Cardiac muscle cell (in vitro differentiated cells and primary cell): ENCODE measurements at regions not wholly inside any gene's neighbourhood (a gene's known extent, or its start where the extent isn't known, plus 50 kb on each side); places are given as distances from the start of the nearest gene placed in this dataset.
"Not testable (repeated sequence)": the region's sequence is repeated elsewhere in the genome, so short reads cannot be mapped to it uniquely, and the experiment has no call there.

Source experiments
- DNase-seq, 2 donors: peaks; one replicate each; pipeline versions ENCODE4 v3.0.0 to v3.0.0-alpha.2; 2010 to 2017; ENCODE audit warnings: low read depth in 1 of 2, low spot score in 1 of 2
- H3K27ac ChIP-seq: fragments of 200-600 bp; sonication (generic); 2 replicates; pipeline ENCODE4 v1.5.1; 2016
- H3K27me3 ChIP-seq: fragments of 200-600 bp; sonication (generic); 2 replicates; pipeline ENCODE4 v1.6.0; 2016; ENCODE audit warnings: control low read depth
- H3K36me3 ChIP-seq: fragments of 200-600 bp; sonication (generic); 2 replicates; pipeline ENCODE4 v1.5.1; 2016; ENCODE audit warnings: control low read depth
- H3K4me1 ChIP-seq: fragments of 200-600 bp; sonication (generic); 2 replicates; pipeline ENCODE4 v1.8.1; 2017; ENCODE audit warnings: low read depth, mild to moderate bottlenecking, mixed run types
- H3K4me3 ChIP-seq: fragments of 200-600 bp; sonication (generic); 2 replicates; pipeline ENCODE4 v1.5.1; 2016; ENCODE audit warnings: mild to moderate bottlenecking
- H3K9me3 ChIP-seq: fragments of 200-600 bp; sonication (generic); 2 replicates; pipeline ENCODE4 v1.5.1; 2017; ENCODE audit warnings: low read depth, mild to moderate bottlenecking, control low read depth
- TF ChIP-seq, protein P1 (sequence below): IDR thresholded peaks from 2 replicates; pipeline ENCODE4 v1.5.1; 2012; ENCODE audit warnings: low read depth, mild to moderate bottlenecking, low read length

DNA sequence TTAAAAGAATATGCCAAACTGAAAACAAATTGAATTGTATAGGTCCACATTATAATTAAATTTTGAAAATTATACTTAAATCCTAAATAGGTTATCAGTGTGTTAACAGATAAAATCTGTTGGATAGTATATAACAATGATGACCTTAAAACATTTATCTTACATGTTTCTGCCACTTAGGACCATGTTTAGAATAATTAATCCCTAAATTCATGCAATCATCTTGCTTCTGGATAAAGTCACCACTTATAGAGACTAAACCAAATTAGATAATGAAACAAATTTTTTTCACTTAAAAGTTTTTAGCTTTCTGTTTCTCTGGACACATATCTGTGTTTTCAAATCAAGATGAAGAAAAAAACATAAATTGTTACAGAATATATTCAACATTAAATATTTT is 511.7 kb upstream of the MIR17HG start:
- no peak overlapping the region for H3K27ac ChIP-seq
- H3K4me1 ChIP-seq = no peaks in the 10 kb centered on the region
- no peaks in the 10 kb centered on the region for H3K36me3 ChIP-seq
- no peak overlapping the region for H3K4me3 ChIP-seq
- TF ChIP-seq, protein P1, sequence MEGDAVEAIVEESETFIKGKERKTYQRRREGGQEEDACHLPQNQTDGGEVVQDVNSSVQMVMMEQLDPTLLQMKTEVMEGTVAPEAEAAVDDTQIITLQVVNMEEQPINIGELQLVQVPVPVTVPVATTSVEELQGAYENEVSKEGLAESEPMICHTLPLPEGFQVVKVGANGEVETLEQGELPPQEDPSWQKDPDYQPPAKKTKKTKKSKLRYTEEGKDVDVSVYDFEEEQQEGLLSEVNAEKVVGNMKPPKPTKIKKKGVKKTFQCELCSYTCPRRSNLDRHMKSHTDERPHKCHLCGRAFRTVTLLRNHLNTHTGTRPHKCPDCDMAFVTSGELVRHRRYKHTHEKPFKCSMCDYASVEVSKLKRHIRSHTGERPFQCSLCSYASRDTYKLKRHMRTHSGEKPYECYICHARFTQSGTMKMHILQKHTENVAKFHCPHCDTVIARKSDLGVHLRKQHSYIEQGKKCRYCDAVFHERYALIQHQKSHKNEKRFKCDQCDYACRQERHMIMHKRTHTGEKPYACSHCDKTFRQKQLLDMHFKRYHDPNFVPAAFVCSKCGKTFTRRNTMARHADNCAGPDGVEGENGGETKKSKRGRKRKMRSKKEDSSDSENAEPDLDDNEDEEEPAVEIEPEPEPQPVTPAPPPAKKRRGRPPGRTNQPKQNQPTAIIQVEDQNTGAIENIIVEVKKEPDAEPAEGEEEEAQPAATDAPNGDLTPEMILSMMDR = no peak
- H3K9me3 ChIP-seq = no peaks in the 10 kb centered on the region
- peaks cover 3% of the 10 kb centered on the region for H3K27me3 ChIP-seq
- no peak for DNase-seq

DNA sequence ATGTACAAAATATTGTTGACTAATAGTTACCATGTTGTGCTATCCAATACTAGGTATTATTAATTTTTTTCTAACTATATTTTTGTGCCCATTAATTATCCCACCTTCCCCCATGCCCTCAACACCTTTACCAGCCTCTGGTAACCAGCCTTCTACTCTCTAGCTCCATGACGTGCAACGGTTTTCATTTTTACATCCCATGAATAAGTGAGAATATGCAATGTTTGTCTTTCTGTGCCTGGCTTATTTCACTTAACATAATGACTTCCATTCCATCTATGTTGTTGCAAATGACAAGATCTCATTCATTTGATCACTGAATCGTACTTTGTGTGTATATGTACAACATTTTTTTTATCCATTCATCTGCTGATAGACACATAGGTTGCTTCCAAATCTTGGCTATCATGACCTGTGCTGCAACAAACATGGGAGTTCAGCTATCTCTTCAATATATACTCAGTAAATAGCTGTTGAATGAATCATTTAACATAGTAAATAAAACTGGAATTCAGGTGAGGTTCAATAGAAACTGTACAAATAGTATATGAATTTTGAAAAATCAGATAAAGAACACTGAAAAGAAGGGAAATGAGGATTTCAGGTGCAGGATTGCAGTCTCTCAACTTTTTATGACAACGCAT is 509.0 kb upstream of the MIR17HG start:
- H3K4me3 ChIP-seq = no peak overlapping the region

DNA sequence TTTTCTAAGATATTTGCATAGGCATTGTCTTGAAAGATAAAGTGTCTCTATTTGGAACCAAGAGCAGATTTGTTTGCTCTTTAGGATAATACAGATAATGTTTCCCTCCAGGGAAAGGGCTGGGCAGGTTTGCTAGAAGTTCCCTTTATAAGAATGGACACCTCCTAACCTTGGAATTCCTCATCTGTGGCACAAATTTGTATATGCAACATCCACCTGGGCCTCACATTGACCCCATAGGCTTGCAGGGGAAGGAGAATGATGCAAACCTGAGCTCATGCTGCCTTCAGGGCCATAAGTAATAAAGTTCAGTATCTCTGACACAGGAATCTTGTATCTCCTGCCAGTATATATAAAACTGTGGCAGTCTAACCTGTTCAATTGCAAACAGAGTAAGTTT is 508.4 kb upstream of the MIR17HG start:
- Histone ChIP-seq H3K4me1 (no peaks in the 10 kb centered on the region), H3K9me3 (no peaks in the 10 kb centered on the region), H3K27ac (no peak overlapping the region), H3K27me3 (peaks cover 3% of the 10 kb centered on the region), H3K4me3 (no peak overlapping the region), H3K36me3 (no peaks in the 10 kb centered on the region)
- TF ChIP-seq, protein P1 = no peak
- DNase-seq = no peak

More for the DNA sequence above, 509.0 kb upstream of the MIR17HG start:
- TF ChIP-seq, protein P1 = no peak
- no peak for DNase-seq
- no peaks in the 10 kb centered on the region for H3K36me3 ChIP-seq
- H3K9me3 ChIP-seq = no peaks in the 10 kb centered on the region
- H3K27me3 ChIP-seq = peaks cover 3% of the 10 kb centered on the region
- H3K27ac ChIP-seq = no peak overlapping the region
- no peaks in the 10 kb centered on the region for H3K4me1 ChIP-seq

DNA sequence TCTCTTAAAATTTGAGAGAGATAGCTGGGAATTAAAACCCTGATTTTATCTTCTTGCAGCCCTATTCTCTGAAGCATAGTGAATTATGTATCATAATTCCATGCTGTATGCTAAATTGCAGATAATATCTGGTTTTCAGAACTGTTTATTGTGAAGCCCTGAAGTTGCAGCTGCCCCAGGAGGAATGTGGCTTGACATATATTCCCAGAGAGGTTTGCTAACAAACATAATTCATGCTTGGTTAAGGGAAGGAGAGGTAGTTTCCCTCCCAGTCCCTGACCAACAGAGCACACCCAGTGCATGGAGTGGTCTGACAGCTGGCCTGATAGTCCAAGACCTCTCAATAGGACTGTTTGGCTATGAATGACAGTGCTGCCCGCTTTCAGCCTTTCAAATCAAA is 500.6 kb upstream of the MIR17HG start:
- Histone ChIP-seq H3K4me3 (no peak overlapping the region), H3K27ac (no peak overlapping the region), H3K4me1 (no peaks in the 10 kb centered on the region), H3K36me3 (no peaks in the 10 kb centered on the region), H3K9me3 (no peaks in the 10 kb centered on the region), H3K27me3 (no peaks in the 10 kb centered on the region)
- TF ChIP-seq, protein P1 = no peak
- no peak for DNase-seq

DNA sequence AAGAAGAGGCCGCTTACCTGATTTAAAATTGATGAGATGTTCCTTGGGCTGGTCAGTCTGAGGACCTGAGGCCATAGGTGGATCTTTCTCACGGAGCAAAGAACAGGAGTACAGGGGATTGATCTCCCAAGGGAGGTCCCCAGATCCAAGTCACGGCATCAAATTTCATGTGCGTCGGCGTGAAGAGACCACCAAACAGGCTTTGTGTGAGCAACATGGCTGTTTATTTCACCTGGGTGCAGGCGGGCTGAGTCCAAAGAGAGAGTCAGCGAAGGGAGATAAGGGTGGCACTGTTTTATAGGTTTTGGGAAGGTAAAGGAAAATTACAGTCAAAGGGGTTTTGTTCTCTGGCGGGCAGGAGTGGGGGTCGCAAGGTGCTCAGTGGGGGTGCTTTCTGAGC is 493.8 kb upstream of the MIR17HG start:
- not testable (repeated sequence) for H3K36me3 ChIP-seq, H3K27ac ChIP-seq, H3K9me3 ChIP-seq, H3K4me3 ChIP-seq, H3K4me1 ChIP-seq, DNase-seq, H3K27me3 ChIP-seq

DNA sequence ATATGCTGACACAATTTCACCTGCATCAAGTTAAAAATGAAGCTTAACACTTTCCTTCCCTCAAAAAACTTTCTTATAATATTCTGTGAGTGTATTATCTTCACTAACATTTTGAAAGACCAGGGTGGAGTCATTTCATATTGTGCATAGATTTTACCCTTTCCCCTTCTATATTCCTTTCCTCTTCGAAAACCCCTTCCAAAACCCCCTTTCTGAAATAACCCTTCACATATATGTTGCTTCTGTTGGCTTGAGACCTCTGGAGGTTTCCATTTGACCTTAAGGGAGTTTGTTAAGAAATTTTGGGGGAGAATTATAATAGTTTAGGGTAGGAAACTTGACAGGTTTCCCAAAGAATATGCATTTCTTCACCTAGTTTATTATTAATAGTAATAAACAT is 489.6 kb upstream of the MIR17HG start:
- no peak overlapping the region for H3K4me3 ChIP-seq
- no peaks in the 10 kb centered on the region for H3K36me3 ChIP-seq
- no peaks in the 10 kb centered on the region for H3K9me3 ChIP-seq
- H3K4me1 ChIP-seq = no peaks in the 10 kb centered on the region
- peaks cover 6% of the 10 kb centered on the region for H3K27me3 ChIP-seq
- TF ChIP-seq, protein P1 = no peak
- H3K27ac ChIP-seq = no peak overlapping the region
- no peak for DNase-seq
